ENCODE measurements at regions not wholly inside any gene's neighbourhood (a gene's known extent, or its start where the extent isn't known, plus 50 kb on each side); places are given as distances from the start of the nearest gene placed in this dataset.

DNA sequence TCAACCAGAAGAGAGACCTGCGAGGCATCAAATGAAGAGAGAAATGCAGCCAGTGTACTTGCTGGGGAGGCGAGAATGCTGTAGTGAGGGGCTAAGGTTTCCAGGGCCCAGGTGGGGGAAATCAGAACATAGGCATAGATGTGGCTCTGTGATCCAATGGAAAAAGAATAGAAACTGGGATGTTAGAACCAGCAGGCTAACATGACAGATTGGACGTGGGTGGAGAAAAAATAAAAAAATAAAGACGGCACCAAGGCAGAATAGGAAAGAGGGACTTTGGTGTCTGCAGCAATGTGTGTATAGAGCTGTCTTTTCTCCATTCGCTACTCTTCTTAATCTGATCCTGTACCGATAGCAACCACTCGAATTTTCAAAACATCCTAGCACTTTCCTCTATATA is 381.0 kb upstream of the NBEA start:
- DNase-seq (ENCODE audit: low spot score): no peak

DNA sequence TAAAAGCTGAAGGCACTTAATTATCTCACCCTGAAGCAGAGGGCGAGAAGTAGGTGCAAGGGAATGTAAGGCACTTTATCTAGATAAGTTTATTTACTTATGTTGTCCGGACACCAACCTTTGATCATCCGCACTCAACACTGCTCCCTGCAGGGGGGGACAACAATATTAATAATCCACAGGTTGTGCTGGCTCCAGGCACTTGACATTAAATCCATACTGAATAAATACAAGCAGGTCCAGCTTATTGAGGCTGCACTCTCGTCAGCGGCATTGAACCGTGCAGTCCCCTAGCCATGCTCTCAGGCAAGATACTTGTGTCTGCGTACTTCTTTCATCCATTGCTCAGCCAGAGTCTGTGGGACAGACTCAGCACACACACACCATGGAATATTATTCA is 374.5 kb upstream of the NBEA start:
- DNase-seq (ENCODE audit: low spot score): no peak

- no peak for DNase-seq (ENCODE audit: low spot score)
These were observed 371.2 kb upstream of the NBEA start for GRCh38 chr13:34570698-34571353.

- DNase-seq (ENCODE audit: low spot score): no peak
These were observed 370.4 kb upstream of the NBEA start for GRCh38 chr13:34571716-34572115.

DNA sequence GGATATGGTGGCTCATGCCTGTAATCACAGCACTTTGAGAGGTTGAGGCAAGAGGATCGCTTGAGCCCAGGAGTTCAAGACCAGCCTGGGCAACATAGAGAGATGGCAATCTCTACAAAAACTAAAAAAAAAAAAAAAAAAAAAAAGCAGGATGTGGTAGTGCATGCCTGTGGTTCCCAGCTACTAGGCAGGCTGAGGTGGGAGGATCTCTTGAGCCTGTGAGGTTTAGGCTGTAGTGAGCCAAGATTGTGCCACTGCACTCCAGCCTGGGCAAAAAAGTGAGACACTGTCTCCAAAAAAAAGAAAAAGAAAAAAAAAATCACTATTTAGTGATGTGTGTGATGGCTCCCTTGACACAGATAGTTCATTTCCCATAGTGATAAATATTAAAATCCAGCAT is 365.0 kb upstream of the NBEA start:
- no peak for DNase-seq (ENCODE audit: low spot score)

DNA sequence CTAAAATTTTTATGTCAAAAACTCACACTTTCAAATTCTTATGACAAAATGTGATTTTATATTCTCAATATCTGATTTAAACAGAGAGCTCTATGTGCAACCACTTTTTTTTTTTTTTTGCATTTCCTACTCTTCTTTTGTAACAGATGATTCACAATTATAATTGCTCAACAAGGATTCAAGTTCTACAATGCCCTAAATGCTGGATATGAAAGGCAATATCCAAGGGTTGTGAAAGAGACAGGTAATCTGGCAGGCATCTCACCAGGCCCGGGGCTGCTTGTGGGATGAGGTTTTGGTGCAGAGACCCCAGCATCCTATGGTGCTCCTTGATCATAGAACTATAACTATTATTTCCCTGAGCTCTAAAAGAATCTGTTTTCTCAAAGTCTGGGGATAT is 363.6 kb upstream of the NBEA start:
- no peak for DNase-seq (ENCODE audit: low spot score)

GRCh38 chr13:34578917-34579316 is 363.2 kb upstream of the NBEA start:
- no peak for DNase-seq (ENCODE audit: low spot score)

GRCh38 chr13:34583181-34583580 is 358.9 kb upstream of the NBEA start:
- DNase-seq (ENCODE audit: low spot score): no peak

DNA sequence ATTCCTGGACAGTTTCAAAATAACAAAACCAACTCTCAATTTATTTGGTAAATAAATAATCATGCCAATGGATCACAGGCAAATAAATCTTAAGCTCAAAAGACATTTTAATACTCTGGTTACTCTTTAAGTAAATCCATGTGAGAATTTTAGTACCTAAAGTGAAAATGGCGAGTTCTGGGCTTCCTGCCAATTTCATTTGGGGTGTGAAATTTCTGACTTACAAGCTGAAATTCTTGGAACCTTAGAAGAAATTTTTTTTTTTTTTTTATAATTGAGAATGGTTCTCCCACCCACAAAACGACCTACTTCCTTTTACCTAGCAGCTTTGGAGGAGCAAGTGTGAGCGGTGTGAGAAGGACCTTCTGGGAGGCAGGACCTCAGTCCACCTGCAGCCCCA is 354.5 kb upstream of the NBEA start:
- DNase-seq (ENCODE audit: low spot score): no peak

- DNase-seq (ENCODE audit: low spot score): no peak
These were observed 353.7 kb upstream of the NBEA start for GRCh38 chr13:34588362-34588761.

DNA sequence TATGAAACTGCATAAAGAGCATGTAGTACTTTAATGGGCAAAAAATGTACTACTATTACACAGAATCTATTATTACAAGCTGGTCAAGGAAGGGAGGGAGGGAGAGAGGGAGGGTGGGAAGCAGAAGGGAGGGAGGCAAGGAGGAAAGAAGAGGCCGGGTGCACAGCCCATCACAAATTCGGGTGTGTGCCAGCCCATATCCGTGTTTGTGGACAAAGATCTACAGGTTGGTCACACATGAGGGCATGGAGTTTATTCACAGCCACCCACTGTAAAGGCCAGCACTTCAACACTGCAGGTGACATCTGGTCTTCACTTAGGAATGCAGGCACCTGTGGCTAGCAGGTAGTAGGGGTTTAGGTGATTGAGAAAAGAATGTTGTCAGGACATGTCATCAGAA is 352.5 kb upstream of the NBEA start:
- no peak for DNase-seq (ENCODE audit: low spot score)

GRCh38 chr13:34591129-34591528 is 350.9 kb upstream of the NBEA start:
- DNase-seq (ENCODE audit: low spot score): no peak

DNA sequence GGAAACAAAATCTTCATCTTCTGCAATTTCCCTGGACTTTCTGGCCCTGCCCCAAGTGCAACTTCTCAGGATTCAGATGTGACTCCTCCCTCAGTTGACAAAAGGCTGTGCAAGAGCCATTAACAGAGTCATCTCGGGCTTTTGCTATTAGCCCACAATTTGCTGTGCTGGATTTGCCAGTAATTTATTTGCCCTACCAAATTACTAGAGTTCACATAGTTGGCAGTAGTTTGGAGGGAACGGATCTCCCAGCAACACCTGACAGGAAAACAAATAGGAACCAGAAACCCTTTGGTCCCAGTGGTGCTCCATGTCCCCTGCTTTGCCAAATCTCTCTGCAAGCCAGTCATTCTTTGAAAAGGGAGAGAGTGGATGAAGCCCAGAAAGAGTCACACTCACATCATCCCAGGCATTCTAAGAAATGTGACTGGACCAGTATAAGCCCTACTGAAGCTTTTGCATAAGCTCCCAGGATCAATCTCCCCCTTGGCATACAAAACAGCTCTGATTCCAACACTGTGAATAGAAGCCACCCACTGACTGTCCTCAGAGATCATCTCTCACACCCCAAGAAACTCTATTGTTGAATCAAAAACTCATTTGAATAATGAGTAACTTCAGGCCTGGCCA is 350.1 kb upstream of the NBEA start:
- no peak for DNase-seq (ENCODE audit: low spot score)

DNA sequence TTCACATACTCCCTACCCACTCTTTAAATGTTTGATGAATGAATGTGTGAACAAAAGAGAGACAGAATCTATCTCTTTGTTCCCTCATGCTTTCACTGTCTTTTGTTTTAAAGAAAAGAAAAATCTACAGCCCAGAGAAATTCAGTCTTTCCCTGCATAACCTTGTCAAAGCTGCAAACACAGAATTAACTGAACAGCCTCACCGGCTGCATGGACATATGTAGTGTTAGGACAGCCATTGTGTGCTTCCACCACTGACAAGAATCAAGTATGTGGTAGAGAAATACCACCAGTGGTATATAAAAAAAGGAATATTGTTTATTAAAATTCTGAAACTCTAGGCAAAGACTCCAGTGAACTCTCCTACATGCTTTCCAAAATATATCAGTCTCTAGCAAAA is 348.4 kb upstream of the NBEA start:
- no peak for DNase-seq (ENCODE audit: low spot score)

GRCh38 chr13:34594507-34594906 is 347.6 kb upstream of the NBEA start:
- DNase-seq (ENCODE audit: low spot score): no peak

- DNase-seq (ENCODE audit: low spot score): no peak
These were observed 333.7 kb upstream of the NBEA start for GRCh38 chr13:34608331-34608730.

DNA sequence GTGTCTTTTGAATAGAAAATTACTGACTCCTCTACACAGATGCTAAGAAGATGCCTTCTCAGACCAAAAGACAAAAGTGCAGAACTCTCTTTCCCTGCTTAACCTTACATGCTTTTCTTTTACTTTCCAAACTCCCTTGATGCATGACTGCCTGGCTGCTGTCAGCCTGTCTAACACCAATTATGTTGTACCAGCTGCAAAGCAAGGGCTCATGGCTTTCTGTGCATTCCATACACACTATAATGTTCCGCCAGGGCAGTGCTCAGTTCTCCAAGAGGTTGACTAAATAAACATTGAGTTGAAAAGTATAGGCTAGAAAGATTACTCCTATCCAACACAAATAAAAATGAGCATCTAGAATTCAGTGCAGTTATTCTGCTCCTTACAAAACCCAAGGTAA is 330.4 kb upstream of the NBEA start:
- no peak for DNase-seq (ENCODE audit: low spot score)

DNA sequence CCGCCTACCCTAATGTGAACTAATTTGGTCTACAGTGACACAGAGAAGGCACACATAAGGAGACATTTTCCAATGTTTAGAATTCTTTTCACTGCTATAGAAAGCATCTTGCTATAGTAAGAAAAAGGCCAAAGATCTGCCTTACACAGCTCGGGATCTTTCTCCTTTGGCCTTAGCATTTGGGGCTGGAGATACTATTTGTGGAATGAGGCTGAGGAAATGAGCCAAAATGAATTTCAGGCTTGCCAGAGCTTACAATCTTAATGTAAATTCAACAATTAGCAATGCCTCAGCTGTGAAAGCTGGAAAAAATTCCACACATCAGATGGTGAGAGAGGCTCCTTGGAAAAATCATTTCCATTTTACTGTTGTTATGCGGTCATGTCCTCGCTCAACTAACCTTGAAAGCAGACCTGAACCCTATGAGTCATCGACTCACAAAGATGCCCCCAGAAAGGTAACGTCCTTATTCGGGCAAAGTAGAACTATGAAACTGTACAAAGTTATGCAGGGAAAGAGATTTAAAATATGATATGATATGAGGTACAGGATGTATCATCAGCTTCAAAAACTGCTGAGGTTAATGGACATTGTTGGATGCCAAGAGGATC is 324.5 kb upstream of the NBEA start:
- no peak for DNase-seq (ENCODE audit: low spot score)

DNA sequence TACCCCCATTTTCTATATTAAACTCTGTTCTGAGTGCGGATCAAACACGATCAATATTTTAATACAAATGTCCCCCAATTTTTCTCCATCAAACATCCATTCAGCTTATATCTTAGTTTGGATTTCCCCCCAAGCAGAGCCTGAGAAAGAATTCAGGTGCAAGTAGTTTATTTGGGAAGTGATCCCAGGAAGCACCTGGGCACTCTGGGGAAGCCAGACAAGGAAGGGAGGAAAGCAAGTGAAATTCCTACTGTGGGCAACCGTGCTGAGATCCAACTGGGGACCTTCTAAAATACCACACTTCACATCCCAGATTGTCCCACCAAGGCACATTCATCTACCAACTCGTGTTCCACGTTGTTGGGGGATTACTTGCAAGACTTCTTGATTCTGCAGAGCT is 323.4 kb upstream of the NBEA start:
- no peak for DNase-seq (ENCODE audit: low spot score)

GRCh38 chr13:34619326-34619725 is 322.7 kb upstream of the NBEA start:
- DNase-seq (ENCODE audit: low spot score): no peak

DNA sequence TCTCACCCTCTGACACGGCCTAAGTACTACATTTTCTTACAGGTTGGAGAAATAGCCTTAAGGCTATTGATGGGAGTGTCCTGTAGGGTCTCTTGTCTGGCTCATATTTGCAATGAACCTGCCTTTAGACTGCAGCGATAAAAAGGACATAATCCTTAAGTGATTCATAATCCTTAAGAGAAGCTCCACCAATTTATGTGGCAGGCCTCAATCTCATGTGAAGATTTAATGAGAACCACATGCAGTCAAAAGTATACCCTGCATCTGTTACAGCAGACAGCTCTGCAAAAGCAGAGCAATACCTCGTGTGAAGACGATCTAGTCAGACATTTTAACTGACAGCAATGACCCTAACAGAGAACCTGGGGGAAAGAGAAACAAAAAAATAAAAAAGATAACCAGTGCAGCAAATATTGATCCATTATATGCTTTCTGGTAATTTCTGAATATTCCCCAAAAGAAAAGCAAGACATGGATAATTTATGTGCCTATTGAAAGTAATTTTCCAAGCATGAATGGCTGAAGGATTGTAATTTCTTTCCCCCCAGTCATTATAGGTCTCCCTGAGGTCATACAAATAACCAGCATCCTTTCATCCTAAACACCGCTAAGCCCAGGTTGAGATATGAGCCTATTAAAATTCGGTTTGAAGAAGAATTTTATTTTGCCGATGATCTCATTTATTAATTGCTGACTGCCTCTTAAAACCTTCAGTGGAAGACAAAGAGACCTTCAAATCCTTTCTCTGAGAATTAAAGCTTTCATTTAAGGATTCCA is 321.8 kb upstream of the NBEA start:
- DNase-seq (ENCODE audit: low spot score): no peak

- no peak for DNase-seq (ENCODE audit: low spot score)
These were observed 321.2 kb upstream of the NBEA start for GRCh38 chr13:34620862-34621261.

DNA sequence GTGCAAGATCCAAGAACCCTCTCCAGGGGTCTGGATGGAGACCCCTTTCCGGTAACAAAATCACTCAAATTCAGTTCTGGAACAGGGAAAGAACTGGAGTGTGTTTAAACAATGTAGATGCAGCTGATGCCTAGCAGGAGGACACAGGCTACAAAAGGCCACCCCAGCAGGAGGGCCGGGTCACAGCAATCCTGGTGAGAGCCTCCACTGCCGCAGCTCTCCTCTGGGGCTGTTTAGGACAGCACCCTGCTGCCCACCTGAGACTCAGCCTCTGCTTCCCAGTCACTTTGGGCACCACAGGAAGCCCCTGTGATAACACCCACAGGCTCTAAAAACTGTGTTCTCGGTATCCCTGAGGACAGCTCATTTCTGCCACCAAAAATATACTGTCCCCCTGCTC is 318.7 kb upstream of the NBEA start:
- no peak for DNase-seq (ENCODE audit: low spot score)
